ENCODE measurements at regions not wholly inside any gene's neighbourhood (a gene's known extent, or its start where the extent isn't known, plus 50 kb on each side); places are given as distances from the start of the nearest gene placed in this dataset.

GRCh38 chr5:143660625-143661024, 151.3 kb upstream of the HMHB1 start:
- TF ChIP-seq CTCF (IDR thresholded peaks at IDR 0.05) (no peak), POLR2A (IDR thresholded peaks at IDR 0.05) (no peak)

All from heart left ventricle (tissue), 13 donors.